ENCODE measurements at regions not wholly inside any gene's neighbourhood (a gene's known extent, or its start where the extent isn't known, plus 50 kb on each side); places are given as distances from the start of the nearest gene placed in this dataset.

- no peaks in the 10 kb centered on the region for H3K79me2 ChIP-seq (ENCODE audit: insufficient read depth, low read length)
- ChIA-PET RAD21 (ENCODE audit: low non-redundant PET in 1 of 2, low total read pairs in 2 of 2, uncharacterized antibody in 2 of 2, unreplicated experiment in 2 of 2) (no interaction called here), POLR2A (no interaction called here), CTCF (no interaction called here)
- no peaks in the 10 kb centered on the region for H3K27me3 ChIP-seq (ENCODE audit: insufficient read depth, low read length)
- ATAC-seq (no peak), DNase-seq (ENCODE audit: low read depth, low spot score) (no peak)
- no TSS peak for BruUV-seq (replicated peaks)
- H3K9me3 ChIP-seq (ENCODE audit: control insufficient read depth in 1 of 2, insufficient read depth in 1 of 2, low read depth in 1 of 2, low read length in 2 of 2), result no peaks in the 10 kb centered on the region
- H3K4me2 ChIP-seq (ENCODE audit: low read length), result no peak overlapping the region
- no peaks in the 10 kb centered on the region for H3K4me1 ChIP-seq (ENCODE audit: control insufficient read depth in 1 of 2, insufficient read depth in 2 of 2, low read length in 2 of 2)
- no peaks in the 10 kb centered on the region for H4K20me1 ChIP-seq (ENCODE audit: insufficient read depth)
- no peak overlapping the region for H3K4me3 ChIP-seq (replicated peaks in 1 of 2; ENCODE audit: low read depth in 1 of 2, low read length in 2 of 2)
- no peaks in the 10 kb centered on the region for H3K9me2 ChIP-seq (ENCODE audit: insufficient read depth)
- no peak overlapping the region for H3K9ac ChIP-seq (ENCODE audit: low read length)
- intact Hi-C loops (cut with micrococcal nuclease), result no loop called here
- H2AFZ ChIP-seq (ENCODE audit: low read depth, low read length, poor library complexity, severe bottlenecking), result no peak overlapping the region
- no peaks in the 10 kb centered on the region for H3K36me3 ChIP-seq (ENCODE audit: control insufficient read depth in 1 of 2, insufficient read depth in 2 of 2, low read length in 2 of 2)
- TF ChIP-seq EZH2 (IDR thresholded peaks at IDR 0.05) (no peak), JUND (IDR thresholded peaks at IDR 0.05) (no peak), POLR2A (IDR thresholded peaks at IDR 0.05; ENCODE audit: borderline replicate concordance, extremely low read depth, insufficient read depth, insufficient read length) (no peak), SP1 (IDR thresholded peaks at IDR 0.05; ENCODE audit: low read depth) (no peak), SIN3A (IDR thresholded peaks at IDR 0.05; ENCODE audit: low read depth) (no peak), CEBPB (IDR thresholded peaks at IDR 0.05; ENCODE audit: low read depth) (no peak), EZH2phosphoT487 (IDR thresholded peaks at IDR 0.05; ENCODE audit: borderline replicate concordance) (no peak), CTCF (IDR thresholded peaks at IDR 0.05 in 2 of 3, conservative IDR thresholded peaks at IDR 0.05 in 1 of 3; ENCODE audit: borderline replicate concordance in 1 of 3, insufficient read depth in 1 of 3, low read depth in 2 of 3, low read length in 2 of 3) (no peak)
- H3K27ac ChIP-seq (ENCODE audit: low read depth, low read length), result no peak overlapping the region
Observed at GRCh38 chr20:6212903-6213302, 90.1 kb upstream of the FERMT1 start.

GRCh38 chr20:6209093-6209492, 86.3 kb upstream of the FERMT1 start:
- no TSS peak for BruUV-seq (replicated peaks)
- H3K4me2 ChIP-seq (ENCODE audit: low read length), result no peak overlapping the region
- no peaks in the 10 kb centered on the region for H3K9me2 ChIP-seq (ENCODE audit: insufficient read depth)
- ATAC-seq, result no peak
- no peaks in the 10 kb centered on the region for H3K4me1 ChIP-seq (ENCODE audit: control insufficient read depth in 1 of 2, insufficient read depth in 2 of 2, low read length in 2 of 2)
- ChIA-PET POLR2A (no interaction called here), CTCF (no interaction called here), RAD21 (ENCODE audit: low non-redundant PET in 1 of 2, low total read pairs in 2 of 2, uncharacterized antibody in 2 of 2, unreplicated experiment in 2 of 2) (no interaction called here)
- H3K9me3 ChIP-seq (ENCODE audit: control insufficient read depth in 1 of 2, insufficient read depth in 1 of 2, low read depth in 1 of 2, low read length in 2 of 2), result no peaks in the 10 kb centered on the region
- H3K79me2 ChIP-seq (ENCODE audit: insufficient read depth, low read length), result no peaks in the 10 kb centered on the region
- no peak overlapping the region for H3K9ac ChIP-seq (ENCODE audit: low read length)
- H2AFZ ChIP-seq (ENCODE audit: low read depth, low read length, poor library complexity, severe bottlenecking), result no peak overlapping the region
- no peaks in the 10 kb centered on the region for H3K27me3 ChIP-seq (ENCODE audit: insufficient read depth, low read length)
- intact Hi-C loops (cut with micrococcal nuclease), result no loop called here
- no peaks in the 10 kb centered on the region for H3K36me3 ChIP-seq (ENCODE audit: control insufficient read depth in 1 of 2, insufficient read depth in 2 of 2, low read length in 2 of 2)
- H4K20me1 ChIP-seq (ENCODE audit: insufficient read depth), result no peaks in the 10 kb centered on the region
- H3K4me3 ChIP-seq (replicated peaks in 1 of 2; ENCODE audit: low read depth in 1 of 2, low read length in 2 of 2), result no peak overlapping the region
- no peak overlapping the region for H3K27ac ChIP-seq (ENCODE audit: low read depth, low read length)
- no peak for DNase-seq (ENCODE audit: low read depth, low spot score)
- TF ChIP-seq ZNF274 (IDR thresholded peaks at IDR 0.05; ENCODE audit: low read depth, low read length), result no peak
- TF ChIP-seq SRF (IDR thresholded peaks at IDR 0.05; ENCODE audit: low read depth), result no peak
- TF ChIP-seq FOSL1 (IDR thresholded peaks at IDR 0.05; ENCODE audit: low read depth), result no peak
- no peak for TF ChIP-seq EGR1 (IDR thresholded peaks at IDR 0.05; ENCODE audit: low read depth)
- no peak for TF ChIP-seq EZH2phosphoT487 (IDR thresholded peaks at IDR 0.05; ENCODE audit: borderline replicate concordance)
- TF ChIP-seq ZBTB33 (IDR thresholded peaks at IDR 0.05; ENCODE audit: extremely low read depth, insufficient replicate concordance, low read length), result no peak
- TF ChIP-seq CEBPB (IDR thresholded peaks at IDR 0.05; ENCODE audit: low read depth), result no peak
- TF ChIP-seq CTCF (IDR thresholded peaks at IDR 0.05 in 2 of 3, conservative IDR thresholded peaks at IDR 0.05 in 1 of 3; ENCODE audit: borderline replicate concordance in 1 of 3, insufficient read depth in 1 of 3, low read depth in 2 of 3, low read length in 2 of 3), result no peak
- no peak for TF ChIP-seq ZFX (IDR thresholded peaks at IDR 0.05)
- no peak for TF ChIP-seq EZH2 (IDR thresholded peaks at IDR 0.05)
- TF ChIP-seq MAX (IDR thresholded peaks at IDR 0.05), result no peak
- no peak for TF ChIP-seq YY1 (IDR thresholded peaks at IDR 0.05; ENCODE audit: extremely low read depth, insufficient replicate concordance, low read depth, low read length)

All from HCT116 (cell line).